GM12864 (cell line): ENCODE measurements at regions not wholly inside any gene's neighbourhood (a gene's known extent, or its start where the extent isn't known, plus 50 kb on each side); places are given as distances from the start of the nearest gene placed in this dataset.

Source experiments
- DNase-seq: peaks from one replicate; pipeline ENCODE4 v3.0.0-alpha.2; 2011; ENCODE audit warnings: low read depth
- H3K4me3 ChIP-seq: 2 replicates; pipeline ENCODE4 v1.5.1; 2011; ENCODE audit warnings: mild to moderate bottlenecking, low read depth, low read length, control low read depth
- CTCF ChIP-seq: IDR thresholded peaks from 2 replicates; pipeline ENCODE4 v1.5.1; 2011; ENCODE audit warnings: low read depth, mild to moderate bottlenecking, moderate library complexity, low read length, control low read depth, inconsistent platforms; ENCODE audit errors: missing control alignments

- DNase-seq, result no peak
- TF ChIP-seq CTCF, result no peak
- no peak overlapping the region for H3K4me3 ChIP-seq
These were observed 107.6 kb upstream of the FXR1 start for GRCh38 chr3:180804916-180805315.

- TF ChIP-seq CTCF, result no peak
- H3K4me3 ChIP-seq, result no peak overlapping the region
- no peak for DNase-seq
These were observed 103.5 kb upstream of the FXR1 start for GRCh38 chr3:180808823-180809575.

GRCh38 chr3:180820400-180820799 is 92.1 kb upstream of the FXR1 start:
- no peak for DNase-seq
- TF ChIP-seq CTCF, result no peak
- H3K4me3 ChIP-seq, result no peak overlapping the region

- H3K4me3 ChIP-seq, result no peak overlapping the region
- TF ChIP-seq CTCF, result no peak
- no peak for DNase-seq
These were observed 86.5 kb upstream of the FXR1 start for GRCh38 chr3:180825964-180826363.

- no peak overlapping the region for H3K4me3 ChIP-seq
- no peak for TF ChIP-seq CTCF
- no peak for DNase-seq
These were observed 85.3 kb upstream of the FXR1 start for GRCh38 chr3:180827171-180827570.

- H3K4me3 ChIP-seq, result no peak overlapping the region
- DNase-seq, result no peak
- no peak for TF ChIP-seq CTCF
These were observed 84.3 kb upstream of the FXR1 start for GRCh38 chr3:180828001-180828720.
